Panc1 (cell line): ENCODE measurements at regions not wholly inside any gene's neighbourhood (a gene's known extent, or its start where the extent isn't known, plus 50 kb on each side); places are given as distances from the start of the nearest gene placed in this dataset.

ENCODE experiments used
- CTCF ChIP-seq: fragments of 450-650 bp; IDR thresholded peaks from 2 replicates; pipeline ENCODE4 v1.5.1; 2017; ENCODE audit warnings: mild to moderate bottlenecking
- TCF7L2 ChIP-seq: IDR thresholded peaks from 2 replicates; pipeline ENCODE4 v1.6.1; 2011; ENCODE audit warnings: mild to moderate bottlenecking, low read depth, low read length, inconsistent platforms

GRCh38 chr2:63660060-63660459 lies 71.3 kb downstream of the MDH1 start:
- no peak for TF ChIP-seq TCF7L2
- TF ChIP-seq CTCF, result no peak
